IMR-90 (cell line): ENCODE measurements at regions not wholly inside any gene's neighbourhood (a gene's known extent, or its start where the extent isn't known, plus 50 kb on each side); places are given as distances from the start of the nearest gene placed in this dataset.

Experiments used
- ATAC-seq: fragments of 200-7000 bp; cut with Tn5 transposase; 2 replicates; pipeline ENCODE4 v1.9.1; 2020; ENCODE audit warnings: low read depth, mild to moderate bottlenecking, moderate library complexity
- BruUV-seq: library from RNA; stranded (reverse); fragments of 400-500 nt; replicated peaks from 2 replicates; lab custom pipeline; 2021; lab: Mats Ljungman, UMichigan
- CTCF ChIA-PET: fragments of 300-600 bp; formaldehyde crosslinking; extraction: SDS; loops from one replicate; lab custom pipeline; 2021; ENCODE audit warnings: antibody characterized with exemption; lab: Yijun Ruan, JAX
- POLR2A ChIA-PET: fragments of 300-600 bp; sonication (Branson Sonifier 250); formaldehyde crosslinking; loops from one replicate; lab custom pipeline; 2022; ENCODE audit warnings: antibody characterized with exemption; ENCODE audit not compliant: unreplicated experiment; lab: Charles Lee
- DNase-seq: peaks from one replicate; pipeline ENCODE4 v3.0.0; 2013
- H2AFZ ChIP-seq: replicated peaks from 2 replicates; pipeline ENCODE3; 2013; ENCODE audit warnings: low read length, mild to moderate bottlenecking; ENCODE audit not compliant: poor library complexity
- H2AK5ac ChIP-seq: 2 replicates; pipeline ENCODE4 v1.6.1; 2013; ENCODE audit warnings: low read depth, low read length, inconsistent platforms
- H2AK9ac ChIP-seq: replicated peaks from 2 replicates; pipeline ENCODE3; 2013; ENCODE audit warnings: mild to moderate bottlenecking, low read depth, low read length, moderate library complexity; ENCODE audit not compliant: poor library complexity
- H2BK120ac ChIP-seq: 2 replicates; pipeline ENCODE4 v1.6.1; 2013; ENCODE audit warnings: low read depth, low read length, inconsistent platforms
- H2BK15ac ChIP-seq: 3 replicates; pipeline ENCODE4 v1.6.1; 2013; ENCODE audit warnings: low read depth, low read length, inconsistent platforms
- H2BK20ac ChIP-seq: 2 replicates; pipeline ENCODE4 v1.6.1; 2013; ENCODE audit warnings: low read depth, mild to moderate bottlenecking, inconsistent platforms, low read length, moderate library complexity
- H2BK5ac ChIP-seq: 2 replicates; pipeline ENCODE4 v1.6.1; 2013; ENCODE audit warnings: mild to moderate bottlenecking, low read depth, low read length, inconsistent platforms; ENCODE audit not compliant: poor library complexity, severe bottlenecking
- H3K14ac ChIP-seq: replicated peaks from 2 replicates; pipeline ENCODE4 v1.6.1; 2013; ENCODE audit warnings: low read depth, low read length, inconsistent platforms
- H3K18ac ChIP-seq: 2 replicates; pipeline ENCODE4 v1.6.1; 2013; ENCODE audit warnings: low read depth, low read length, control low read depth
- H3K23ac ChIP-seq: 2 replicates; pipeline ENCODE4 v1.6.1; 2013; ENCODE audit warnings: low read depth, low read length, inconsistent platforms
- H3K27ac ChIP-seq: 2 replicates; pipeline ENCODE4 v1.5.1; 2013; ENCODE audit warnings: mild to moderate bottlenecking, control low read depth, low read length; ENCODE audit not compliant: insufficient read depth
- H3K27me3 ChIP-seq: 2 replicates; pipeline ENCODE4 v1.6.1; 2013; ENCODE audit warnings: low read length; ENCODE audit not compliant: control insufficient read depth, insufficient read depth
- H3K36me3 ChIP-seq: 2 replicates; pipeline ENCODE4 v1.6.1; 2013; ENCODE audit warnings: low read length, mixed read lengths; ENCODE audit not compliant: control insufficient read depth, insufficient read depth
- H3K4ac ChIP-seq: 2 replicates; pipeline ENCODE4 v1.6.1; 2013; ENCODE audit warnings: low read depth, low read length, inconsistent platforms
- H3K4me1 ChIP-seq: 2 replicates; pipeline ENCODE4 v1.6.1; 2013; ENCODE audit warnings: low read length, mixed read lengths; ENCODE audit not compliant: control insufficient read depth, insufficient read depth
- H3K4me2 ChIP-seq: 2 replicates; pipeline ENCODE4 v1.6.1; 2013; ENCODE audit warnings: low read depth, mild to moderate bottlenecking, control low read depth, low read length, moderate library complexity
- H3K4me3 ChIP-seq: 2 replicates; pipeline ENCODE4 v1.5.1; 2013; ENCODE audit warnings: low read depth, mild to moderate bottlenecking, control low read depth, low read length, moderate library complexity; ENCODE audit not compliant: insufficient read depth
- H3K56ac ChIP-seq: 2 replicates; pipeline ENCODE4 v1.6.1; 2013; ENCODE audit warnings: low read length, inconsistent platforms; ENCODE audit not compliant: insufficient read depth; ENCODE audit errors: extremely low read depth
- H3K79me1 ChIP-seq, 2 experiments: 2 replicates each; pipeline ENCODE4 v1.6.1; 2013; ENCODE audit warnings: low read length in 2 of 2, inconsistent platforms in 1 of 2, low read depth in 1 of 2
- H3K9ac ChIP-seq: 2 replicates; pipeline ENCODE4 v1.6.1; 2013; ENCODE audit warnings: low read depth, low read length, control low read depth
- H3K9me1 ChIP-seq: 2 replicates; pipeline ENCODE4 v1.6.1; 2013; ENCODE audit warnings: low read length, inconsistent platforms; ENCODE audit not compliant: insufficient read depth
- H3K9me3 ChIP-seq: 2 replicates; pipeline ENCODE4 v1.6.1; 2013; ENCODE audit warnings: low read length; ENCODE audit not compliant: control insufficient read depth, insufficient read depth
- H4K20me1 ChIP-seq: 2 replicates; pipeline ENCODE4 v1.6.1; 2013; ENCODE audit warnings: low read length, inconsistent platforms; ENCODE audit not compliant: insufficient read depth
- H4K5ac ChIP-seq: 2 replicates; pipeline ENCODE4 v1.6.1; 2013; ENCODE audit warnings: mild to moderate bottlenecking, low read depth, low read length, control low read depth
- H4K8ac ChIP-seq, 2 experiments: 2 replicates each; pipeline ENCODE4 v1.6.1; 2013; ENCODE audit warnings: low read depth in 2 of 2, low read length in 2 of 2, control low read depth in 1 of 2, inconsistent platforms in 1 of 2
- H4K91ac ChIP-seq: 2 replicates; pipeline ENCODE4 v1.6.1; 2013; ENCODE audit warnings: low read depth, low read length, inconsistent platforms; ENCODE audit not compliant: insufficient read depth
- BHLHE40 ChIP-seq: fragments of 150-350 bp; IDR thresholded peaks from 2 replicates; pipeline ENCODE4 v1.6.1; 2016; ENCODE audit warnings: mild to moderate bottlenecking, low read depth, low read length
- CHD1 ChIP-seq: IDR thresholded peaks from 2 replicates; pipeline ENCODE4 v1.6.1; 2012; ENCODE audit warnings: low read depth, low read length, improper control_type of control experiment
- ELK1 ChIP-seq: fragments of 150-350 bp; IDR thresholded peaks from 2 replicates; pipeline ENCODE4 v1.6.1; 2016; ENCODE audit warnings: low read depth, mild to moderate bottlenecking, low read length, moderate library complexity, borderline replicate concordance
- FOS ChIP-seq: fragments of 150-350 bp; IDR thresholded peaks from 2 replicates; pipeline ENCODE4 v1.6.1; 2016; ENCODE audit warnings: low read depth, low read length
- MAZ ChIP-seq: IDR thresholded peaks from 2 replicates; pipeline ENCODE4 v1.6.1; 2012; ENCODE audit warnings: low read depth, mild to moderate bottlenecking, low read length, improper control_type of control experiment, moderate library complexity, borderline replicate concordance
- MXI1 ChIP-seq: IDR thresholded peaks from 2 replicates; pipeline ENCODE4 v1.6.1; 2012; ENCODE audit warnings: low read depth, mild to moderate bottlenecking, low read length, moderate library complexity, borderline replicate concordance
- POLR2A ChIP-seq: IDR thresholded peaks from 2 replicates; pipeline ENCODE4 v1.6.1; 2012; ENCODE audit warnings: mild to moderate bottlenecking, low read depth, low read length
- RAD21 ChIP-seq: IDR thresholded peaks from 2 replicates; pipeline ENCODE4 v1.6.1; 2012; ENCODE audit warnings: low read length, improper control_type of control experiment
- RCOR1 ChIP-seq: IDR thresholded peaks from 2 replicates; pipeline ENCODE4 v1.6.1; 2012; ENCODE audit warnings: mild to moderate bottlenecking, low read length, improper control_type of control experiment; ENCODE audit not compliant: insufficient replicate concordance
- RFX5 ChIP-seq: IDR thresholded peaks from 2 replicates; pipeline ENCODE4 v1.8.0; 2012; ENCODE audit warnings: low read depth, mild to moderate bottlenecking, low read length, moderate library complexity
- SMC3 ChIP-seq: fragments of 150-350 bp; IDR thresholded peaks from 2 replicates; pipeline ENCODE4 v1.6.1; 2016; ENCODE audit warnings: low read depth, mild to moderate bottlenecking, antibody characterized with exemption, low read length, moderate library complexity
- USF2 ChIP-seq: fragments of 150-350 bp; IDR thresholded peaks from 2 replicates; pipeline ENCODE4 v1.6.1; 2017; ENCODE audit warnings: mild to moderate bottlenecking, antibody characterized with exemption, low read length, low read depth
- WGBS, 2 experiments: methylation state at CpG; one replicate each; pipeline versions ENCODE4 v1.1.5 to v1.1.7; 2013; ENCODE audit warnings: missing lambda C conversion rate in 2 of 2; ENCODE audit not compliant: insufficient read length in 1 of 2; ENCODE audit errors: extremely low coverage in 2 of 2; 5-methylcytosine and 5-hydroxymethylcytosine counted together
- dilution Hi-C: fragments of 300-500 bp; cut with HindIII; formaldehyde crosslinking; loops from one replicate; pipeline ENCODE4 v1.14.3; 2018; ENCODE audit warnings: low sequenced_read_pairs; ENCODE audit not compliant: unreplicated experiment
- in situ Hi-C: fragments of 300-500 bp; cut with MboI; formaldehyde crosslinking; loops from 3 replicates; pipeline ENCODE4 v1.14.3; 2019; ENCODE audit warnings: low sequenced_read_pairs, inconsistent platforms, mixed read lengths
- intact Hi-C: fragments of 100-400 bp; cut with micrococcal nuclease; formaldehyde crosslinking; loops from 2 replicates; pipeline ENCODE4 v1.10.0; 2022

GRCh38 chr7:91614431-91614830 is 266.1 kb downstream of the MTERF1 start:
- in situ Hi-C loops (loop anchor here (25.0 kb wide), 1 partner anchor 527 kb away; no protein-coding TSS in a partner anchor), intact Hi-C loops (loop anchor here (5.0 kb wide), 1 partner anchor 53 kb away; no protein-coding TSS in a partner anchor), dilution Hi-C loops (no loop called here)
- H2AK5ac ChIP-seq = no peak overlapping the region
- H4K5ac ChIP-seq = no peak overlapping the region
- no peak overlapping the region for H2BK20ac ChIP-seq
- TF ChIP-seq BHLHE40 (no peak), SMC3 (no peak), RAD21 (no peak), CHD1 (no peak), POLR2A (no peak), FOS (no peak), USF2 (no peak), MXI1 (no peak), MAZ (no peak), RCOR1 (no peak), ELK1 (no peak), RFX5 (no peak)
- no peak overlapping the region for H3K9ac ChIP-seq
- H2BK5ac ChIP-seq = no peak overlapping the region
- H3K9me3 ChIP-seq = no peaks in the 10 kb centered on the region
- no peak overlapping the region for H3K4ac ChIP-seq
- no peak overlapping the region for H3K23ac ChIP-seq
- no peaks in the 10 kb centered on the region for H3K79me1 ChIP-seq
- H4K8ac ChIP-seq = no peak overlapping the region
- no peaks in the 10 kb centered on the region for H3K9me1 ChIP-seq
- no peak overlapping the region for H3K4me3 ChIP-seq
- no TSS peak for BruUV-seq
- no peak overlapping the region for H2AK9ac ChIP-seq
- H2BK120ac ChIP-seq = no peak overlapping the region
- DNase-seq (no peak), ATAC-seq (no peak)
- H3K56ac ChIP-seq = no peak overlapping the region
- no peak overlapping the region for H3K18ac ChIP-seq
- ChIA-PET POLR2A (no interaction called here), CTCF (no interaction called here)
- no peaks in the 10 kb centered on the region for H3K4me1 ChIP-seq
- WGBS, 2 experiments = no CpG with 5 or more reads among the region's 4 CpGs
- no peak overlapping the region for H2BK15ac ChIP-seq
- no peak overlapping the region for H3K4me2 ChIP-seq
- no peak overlapping the region for H3K14ac ChIP-seq
- no peaks in the 10 kb centered on the region for H4K20me1 ChIP-seq
- H4K91ac ChIP-seq = no peak overlapping the region
- no peak overlapping the region for H2AFZ ChIP-seq
- H3K27ac ChIP-seq = no peak overlapping the region
- no peaks in the 10 kb centered on the region for H3K36me3 ChIP-seq
- H3K27me3 ChIP-seq = no peaks in the 10 kb centered on the region; the same call in 1 of the 2 replicates
